HepG2 (cell line): ENCODE measurements at regions not wholly inside any gene's neighbourhood (a gene's known extent, or its start where the extent isn't known, plus 50 kb on each side); places are given as distances from the start of the nearest gene placed in this dataset.

Experiments
- ATAC-seq: fragments of 200-7000 bp; cut with Tn5 transposase; 3 replicates; pipeline ENCODE4 v1.9.1; 2020; ENCODE audit warnings: mild to moderate bottlenecking, moderate library complexity
- BruUV-seq: library from RNA; stranded (reverse); fragments of 400-500 nt; replicated peaks from 2 replicates; lab custom pipeline; 2021; lab: Mats Ljungman, UMichigan
- CTCF ChIA-PET: fragments of 300-600 bp; formaldehyde crosslinking; extraction: SDS; loops from one replicate; lab custom pipeline; 2021; ENCODE audit warnings: low total read pairs, inconsistent platforms, low intra/inter-chr PET ratio; lab: Yijun Ruan, JAX
- POLR2A ChIA-PET: fragments of 350-600 bp; sonication (Branson Sonifier 250); formaldehyde crosslinking; loops from one replicate; lab custom pipeline; 2020; ENCODE audit warnings: antibody characterized with exemption, inconsistent platforms; lab: Yijun Ruan, JAX
- DNase-seq: peaks from one replicate; pipeline ENCODE4 v3.0.0-alpha.2; 2015; ENCODE audit warnings: low spot score
- FAIRE-seq: peaks from 3 replicates; lab custom pipeline; 2011; peaks lifted over from hg19 to GRCh38; lab: Jason Lieb, UNC
- H2AFZ ChIP-seq: one replicate; pipeline ENCODE4 v1.6.1; 2011; ENCODE audit warnings: low read length, inconsistent platforms
- H3K27ac ChIP-seq: fragments of 300-600 bp; 3 replicates; pipeline ENCODE4 v1.8.0; 2011; ENCODE audit warnings: mixed run types, mild to moderate bottlenecking, mixed read lengths, low read length, inconsistent platforms; ENCODE audit not compliant: insufficient read depth; ENCODE audit errors: extremely low read length
- H3K27me3 ChIP-seq, 2 experiments: fragments of 200-600 bp in 1 of 2; 2 replicates in 1 of 2; 3 replicates in 1 of 2; pipeline versions ENCODE4 v1.6.0 to v1.8.0; 2011; ENCODE audit warnings: low read length in 2 of 2, mild to moderate bottlenecking in 2 of 2, moderate library complexity in 2 of 2, inconsistent platforms in 1 of 2; ENCODE audit not compliant: insufficient read depth in 2 of 2, control insufficient read depth in 1 of 2
- H3K36me3 ChIP-seq, 2 experiments: fragments of 200-600 bp in 1 of 2; replicated peaks in 1 of 2; 2 replicates in 1 of 2; 3 replicates in 1 of 2; pipeline versions ENCODE4 v1.5.1 to v1.8.0; 2011; ENCODE audit warnings: low read length in 2 of 2, inconsistent platforms in 1 of 2; ENCODE audit not compliant: insufficient read depth in 2 of 2, control insufficient read depth in 1 of 2
- H3K4me1 ChIP-seq: 2 replicates; pipeline ENCODE4 v1.5.1; 2012; ENCODE audit warnings: low read length, inconsistent platforms; ENCODE audit not compliant: insufficient read depth
- H3K4me2 ChIP-seq: 2 replicates; pipeline ENCODE4 v1.6.0; 2011; ENCODE audit warnings: low read depth, low read length, inconsistent platforms
- H3K4me3 ChIP-seq, 3 experiments: fragments of 200-600 bp in 1 of 3; sonication (generic), shearing (Covaris generic) in 1 of 3; replicated peaks in 1 of 3; 2 replicates each; pipeline ENCODE4 v1.5.1; 2011 to 2016; ENCODE audit warnings: low read length in 3 of 3, inconsistent platforms in 2 of 3, low read depth in 2 of 3, mild to moderate bottlenecking in 2 of 3, control low read depth in 1 of 3, mixed read lengths in 1 of 3; ENCODE audit not compliant: insufficient read depth in 1 of 3
- H3K79me2 ChIP-seq: one replicate; pipeline ENCODE4 v1.6.1; 2011; ENCODE audit warnings: low read length, inconsistent platforms; ENCODE audit not compliant: insufficient read depth
- H3K9ac ChIP-seq: 2 replicates; pipeline ENCODE4 v1.6.0; 2011; ENCODE audit warnings: mild to moderate bottlenecking, low read depth, low read length, inconsistent platforms; ENCODE audit not compliant: insufficient read depth
- H3K9me3 ChIP-seq: 2 replicates; pipeline ENCODE4 v1.5.1; 2012; ENCODE audit warnings: mild to moderate bottlenecking, low read length
- H4K20me1 ChIP-seq: 2 replicates; pipeline ENCODE4 v1.6.0; 2011; ENCODE audit warnings: inconsistent platforms, mild to moderate bottlenecking, low read length, moderate library complexity; ENCODE audit not compliant: insufficient read depth
- FOXK1 ChIP-seq: sonication (generic); formaldehyde crosslinking; IDR thresholded peaks from 2 replicates; pipeline ENCODE4 v1.4.0; 2020; ENCODE audit warnings: low read depth, missing genetic modification reagents, borderline replicate concordance
- MED1 ChIP-seq: sonication (generic); formaldehyde crosslinking; IDR thresholded peaks from 2 replicates; pipeline ENCODE4 v1.4.0; 2020; ENCODE audit warnings: missing genetic modification reagents
- MNT ChIP-seq: fragments of 450-650 bp; IDR thresholded peaks from 2 replicates; pipeline ENCODE4 v1.6.1; 2016
- NFKBIZ ChIP-seq: IDR thresholded peaks from 2 replicates; pipeline ENCODE4 v1.6.1; 2018; ENCODE audit warnings: missing genetic modification reagents, missing compliant biosample characterization
- PHB2 ChIP-seq: fragments of 450-650 bp; IDR thresholded peaks from 2 replicates; pipeline ENCODE4 v1.6.1; 2018; ENCODE audit not compliant: partially characterized antibody
- SMAD1 ChIP-seq: sonication (generic); formaldehyde crosslinking; IDR thresholded peaks from 2 replicates; pipeline ENCODE4 v1.4.0; 2020; ENCODE audit warnings: missing genetic modification reagents, low read depth, mild to moderate bottlenecking, borderline replicate concordance
- TFDP1 ChIP-seq: IDR thresholded peaks from 2 replicates; pipeline ENCODE4 v1.6.1; 2016; ENCODE audit warnings: missing compliant biosample characterization, missing genetic modification reagents, borderline replicate concordance
- THRA ChIP-seq: sonication (generic); formaldehyde crosslinking; IDR thresholded peaks from 2 replicates; pipeline ENCODE4 v1.4.0; 2020; ENCODE audit warnings: missing genetic modification reagents, borderline replicate concordance
- TMF1 ChIP-seq: sonication (generic); formaldehyde crosslinking; IDR thresholded peaks from 2 replicates; pipeline ENCODE4 v1.8.1; 2022; ENCODE audit warnings: low read depth, missing genetic modification reagents
- ZNF318 ChIP-seq: sonication (generic); formaldehyde crosslinking; IDR thresholded peaks from 2 replicates; pipeline ENCODE4 v1.4.0; 2020; ENCODE audit warnings: mild to moderate bottlenecking, missing genetic modification reagents
- ZNF615 ChIP-seq: sonication (generic); formaldehyde crosslinking; IDR thresholded peaks from 2 replicates; pipeline ENCODE4 v1.5.0; 2020; ENCODE audit warnings: mild to moderate bottlenecking, missing genetic modification reagents, borderline replicate concordance
- WGBS: methylation state at CpG from one replicate; pipeline ENCODE4 v1.1.6; 2017; ENCODE audit warnings: low lambda C conversion rate; 5-methylcytosine and 5-hydroxymethylcytosine counted together
- in situ Hi-C: cut with HindIII; loops from 2 replicates; pipeline ENCODE4 v1.10.0; 2017; ENCODE audit warnings: low pct_unique_long_range_greater_than_20kb; ENCODE audit not compliant: extremely low pct_ligation_motif_present
- intact Hi-C: fragments of 100-400 bp; cut with micrococcal nuclease; formaldehyde crosslinking; loops from one replicate; pipeline ENCODE4 v1.10.0; 2022; ENCODE audit not compliant: unreplicated experiment

GRCh38 chr13:76380446-76381065 is 505.6 kb downstream of the KCTD12 start:
- no TSS peak for BruUV-seq
- H3K36me3 ChIP-seq: no peaks in the 10 kb centered on the region
- ChIA-PET POLR2A (no interaction called here), CTCF (no interaction called here)
- in situ Hi-C loops: no loop called here
- intact Hi-C loops: no loop called here
- ATAC-seq: no peak
- no peak overlapping the region for H3K4me2 ChIP-seq
- H3K9me3 ChIP-seq: no peaks in the 10 kb centered on the region
- no peak for DNase-seq
- no peak overlapping the region for H3K4me3 ChIP-seq
- no peak overlapping the region for H3K27ac ChIP-seq
- no peaks in the 10 kb centered on the region for H3K4me1 ChIP-seq
- 0% methylated on average over 1 of the region's 1 CpG for WGBS
- H4K20me1 ChIP-seq: no peaks in the 10 kb centered on the region
- TF ChIP-seq NFKBIZ (CRISPR knock-in tag): no peak
- no peak for TF ChIP-seq FOXK1
- no peak for TF ChIP-seq MNT
- no peak for TF ChIP-seq THRA (CRISPR knock-in tag)
- no peak for TF ChIP-seq ZNF615 (CRISPR knock-in tag)
- TF ChIP-seq SMAD1 (CRISPR knock-in tag): no peak
- no peak for TF ChIP-seq ZNF318 (CRISPR knock-in tag)
- no peak for TF ChIP-seq TMF1 (CRISPR knock-in tag)
- TF ChIP-seq MED1 (CRISPR knock-in tag): no peak
- TF ChIP-seq PHB2: no peak
- TF ChIP-seq TFDP1 (CRISPR knock-in tag): no peak
- no peak for FAIRE-seq
- H3K9ac ChIP-seq: no peak overlapping the region
- no peaks in the 10 kb centered on the region for H3K27me3 ChIP-seq
- no peaks in the 10 kb centered on the region for H3K79me2 ChIP-seq
- H2AFZ ChIP-seq: no peak overlapping the region
